HepG2 (cell line): ENCODE measurements at regions not wholly inside any gene's neighbourhood (a gene's known extent, or its start where the extent isn't known, plus 50 kb on each side); places are given as distances from the start of the nearest gene placed in this dataset.

Source experiments
- ATAC-seq: fragments of 200-7000 bp; cut with Tn5 transposase; 3 replicates; pipeline ENCODE4 v1.9.1; 2020; ENCODE audit warnings: mild to moderate bottlenecking, moderate library complexity
- BruUV-seq: library from RNA; stranded (reverse); fragments of 400-500 nt; replicated peaks from 2 replicates; lab custom pipeline; 2021; lab: Mats Ljungman, UMichigan
- CTCF ChIA-PET: fragments of 300-600 bp; formaldehyde crosslinking; extraction: SDS; loops from one replicate; lab custom pipeline; 2021; ENCODE audit warnings: low total read pairs, inconsistent platforms, low intra/inter-chr PET ratio; lab: Yijun Ruan, JAX
- POLR2A ChIA-PET: fragments of 350-600 bp; sonication (Branson Sonifier 250); formaldehyde crosslinking; loops from one replicate; lab custom pipeline; 2020; ENCODE audit warnings: antibody characterized with exemption, inconsistent platforms; lab: Yijun Ruan, JAX
- DNase-seq: peaks from one replicate; pipeline ENCODE4 v3.0.0-alpha.2; 2015; ENCODE audit warnings: low spot score
- FAIRE-seq: peaks from 3 replicates; lab custom pipeline; 2011; peaks lifted over from hg19 to GRCh38; lab: Jason Lieb, UNC
- H2AFZ ChIP-seq: one replicate; pipeline ENCODE4 v1.6.1; 2011; ENCODE audit warnings: low read length, inconsistent platforms
- H3K27ac ChIP-seq: fragments of 300-600 bp; 3 replicates; pipeline ENCODE4 v1.8.0; 2011; ENCODE audit warnings: mixed run types, mild to moderate bottlenecking, mixed read lengths, low read length, inconsistent platforms; ENCODE audit not compliant: insufficient read depth; ENCODE audit errors: extremely low read length
- H3K27me3 ChIP-seq, 2 experiments: fragments of 200-600 bp in 1 of 2; 2 replicates in 1 of 2; 3 replicates in 1 of 2; pipeline versions ENCODE4 v1.6.0 to v1.8.0; 2011; ENCODE audit warnings: low read length in 2 of 2, mild to moderate bottlenecking in 2 of 2, moderate library complexity in 2 of 2, inconsistent platforms in 1 of 2; ENCODE audit not compliant: insufficient read depth in 2 of 2, control insufficient read depth in 1 of 2
- H3K36me3 ChIP-seq, 2 experiments: fragments of 200-600 bp in 1 of 2; replicated peaks in 1 of 2; 2 replicates in 1 of 2; 3 replicates in 1 of 2; pipeline versions ENCODE4 v1.5.1 to v1.8.0; 2011; ENCODE audit warnings: low read length in 2 of 2, inconsistent platforms in 1 of 2; ENCODE audit not compliant: insufficient read depth in 2 of 2, control insufficient read depth in 1 of 2
- H3K4me1 ChIP-seq: 2 replicates; pipeline ENCODE4 v1.5.1; 2012; ENCODE audit warnings: low read length, inconsistent platforms; ENCODE audit not compliant: insufficient read depth
- H3K4me2 ChIP-seq: 2 replicates; pipeline ENCODE4 v1.6.0; 2011; ENCODE audit warnings: low read depth, low read length, inconsistent platforms
- H3K4me3 ChIP-seq, 3 experiments: fragments of 200-600 bp in 1 of 3; sonication (generic), shearing (Covaris generic) in 1 of 3; replicated peaks in 1 of 3; 2 replicates each; pipeline ENCODE4 v1.5.1; 2011 to 2016; ENCODE audit warnings: low read length in 3 of 3, inconsistent platforms in 2 of 3, low read depth in 2 of 3, mild to moderate bottlenecking in 2 of 3, control low read depth in 1 of 3, mixed read lengths in 1 of 3; ENCODE audit not compliant: insufficient read depth in 1 of 3
- H3K79me2 ChIP-seq: one replicate; pipeline ENCODE4 v1.6.1; 2011; ENCODE audit warnings: low read length, inconsistent platforms; ENCODE audit not compliant: insufficient read depth
- H3K9ac ChIP-seq: 2 replicates; pipeline ENCODE4 v1.6.0; 2011; ENCODE audit warnings: mild to moderate bottlenecking, low read depth, low read length, inconsistent platforms; ENCODE audit not compliant: insufficient read depth
- H3K9me3 ChIP-seq: 2 replicates; pipeline ENCODE4 v1.5.1; 2012; ENCODE audit warnings: mild to moderate bottlenecking, low read length
- H4K20me1 ChIP-seq: 2 replicates; pipeline ENCODE4 v1.6.0; 2011; ENCODE audit warnings: inconsistent platforms, mild to moderate bottlenecking, low read length, moderate library complexity; ENCODE audit not compliant: insufficient read depth
- CC2D1A ChIP-seq: sonication (generic); formaldehyde crosslinking; IDR thresholded peaks from 2 replicates; pipeline ENCODE4 v1.8.1; 2023; ENCODE audit warnings: mild to moderate bottlenecking, missing genetic modification reagents
- NAIF1 ChIP-seq: sonication (generic); formaldehyde crosslinking; IDR thresholded peaks from 2 replicates; pipeline ENCODE4 v1.5.0; 2020; ENCODE audit warnings: mild to moderate bottlenecking, missing genetic modification reagents, borderline replicate concordance
- NPAS2 ChIP-seq: sonication (generic); formaldehyde crosslinking; IDR thresholded peaks from 2 replicates; pipeline ENCODE4 v1.8.0; 2022; ENCODE audit warnings: mild to moderate bottlenecking, missing genetic modification reagents, borderline replicate concordance
- NR2F2 ChIP-seq: IDR thresholded peaks from 2 replicates; pipeline ENCODE4 v1.6.1; 2012; ENCODE audit warnings: low read depth, inconsistent platforms, borderline replicate concordance
- PHF8 ChIP-seq: sonication (generic); formaldehyde crosslinking; IDR thresholded peaks from 2 replicates; pipeline ENCODE4 v1.5.0; 2020; ENCODE audit warnings: missing genetic modification reagents
- ZNF138 ChIP-seq: sonication (generic); formaldehyde crosslinking; IDR thresholded peaks from 2 replicates; pipeline ENCODE4 v1.5.0; 2020; ENCODE audit warnings: mild to moderate bottlenecking, low read depth, missing genetic modification reagents
- ZNF501 ChIP-seq: sonication (generic); formaldehyde crosslinking; IDR thresholded peaks from 2 replicates; pipeline ENCODE4 v1.5.1; 2020; ENCODE audit warnings: mild to moderate bottlenecking, moderate library complexity, missing genetic modification reagents
- ZNF550 ChIP-seq: sonication (generic); formaldehyde crosslinking; IDR thresholded peaks from 2 replicates; pipeline ENCODE4 v1.4.0; 2020; ENCODE audit warnings: mild to moderate bottlenecking, missing genetic modification reagents, borderline replicate concordance
- WGBS: methylation state at CpG from one replicate; pipeline ENCODE4 v1.1.6; 2017; ENCODE audit warnings: low lambda C conversion rate; 5-methylcytosine and 5-hydroxymethylcytosine counted together
- in situ Hi-C: cut with HindIII; loops from 2 replicates; pipeline ENCODE4 v1.10.0; 2017; ENCODE audit warnings: low pct_unique_long_range_greater_than_20kb; ENCODE audit not compliant: extremely low pct_ligation_motif_present
- intact Hi-C: fragments of 100-400 bp; cut with micrococcal nuclease; formaldehyde crosslinking; loops from one replicate; pipeline ENCODE4 v1.10.0; 2022; ENCODE audit not compliant: unreplicated experiment
- TF ChIP-seq, protein P1 (sequence below): IDR thresholded peaks from 2 replicates; pipeline ENCODE4 v1.6.1; 2016; ENCODE audit warnings: mild to moderate bottlenecking
- TF ChIP-seq, protein P2 (sequence below): sonication (generic); formaldehyde crosslinking; IDR thresholded peaks from 2 replicates; pipeline ENCODE4 v1.4.0; 2020; ENCODE audit warnings: missing genetic modification reagents

DNA sequence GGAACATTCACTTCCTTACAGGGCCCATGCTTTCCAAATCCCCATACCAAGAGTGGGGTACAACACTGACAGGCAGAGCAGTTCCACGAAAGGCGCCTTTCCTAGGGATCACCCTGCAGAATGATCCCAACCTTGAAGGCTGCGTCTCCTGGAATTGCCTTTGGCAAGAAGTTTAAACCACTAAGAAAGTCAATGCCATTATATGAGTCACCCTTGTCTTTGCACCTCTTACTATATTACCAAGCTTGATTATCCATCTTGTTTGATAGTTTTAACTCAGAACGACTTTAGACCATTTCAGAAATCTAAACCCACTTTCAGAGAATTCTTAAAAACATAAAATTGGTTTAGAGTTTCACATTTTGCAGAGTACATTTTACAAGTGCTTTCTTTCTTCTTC, 282.1 kb downstream of the ARHGAP12 start:
- H3K36me3 ChIP-seq = no peaks in the 10 kb centered on the region
- peaks cover 0 to 5% of the 10 kb centered on the region in 2 experiments; a peak in 2 of 5 replicates for H3K27me3 ChIP-seq
- H3K4me2 ChIP-seq = no peak overlapping the region
- ChIA-PET POLR2A (no interaction called here), CTCF (no interaction called here)
- no peak for DNase-seq
- intact Hi-C loops = no loop called here
- H3K79me2 ChIP-seq = no peaks in the 10 kb centered on the region
- H2AFZ ChIP-seq = no peak overlapping the region
- H3K27ac ChIP-seq = no peak overlapping the region
- in situ Hi-C loops = no loop called here
- no peaks in the 10 kb centered on the region for H3K9me3 ChIP-seq
- TF ChIP-seq ZNF138 (CRISPR knock-in tag) = no peak
- BruUV-seq = no TSS peak
- H3K9ac ChIP-seq = no peak overlapping the region
- 0 out of 2 replicates have a peak, but pooled peaks cover 5% of the 10 kb centered on the region for H3K4me1 ChIP-seq
- no peak for FAIRE-seq
- H4K20me1 ChIP-seq = no peaks in the 10 kb centered on the region
- H3K4me3 ChIP-seq = no peak overlapping the region
- WGBS = 54% methylated on average over 2 of the region's 4 CpGs
- no peak for ATAC-seq

- in situ Hi-C loops (no loop called here), intact Hi-C loops (no loop called here)
- WGBS = 45% methylated on average over 6 of the region's 6 CpGs
- Histone ChIP-seq H3K9ac (no peak overlapping the region), H3K79me2 (no peaks in the 10 kb centered on the region), H3K27me3 (peaks cover 0 to 5% of the 10 kb centered on the region in 2 experiments; a peak in 2 of 5 replicates), H3K9me3 (no peaks in the 10 kb centered on the region), H3K27ac (no peak overlapping the region), H3K4me1 (0 out of 2 replicates have a peak, but pooled peaks cover 5% of the 10 kb centered on the region), H3K36me3 (no peaks in the 10 kb centered on the region), H3K4me3 (no peak overlapping the region), H2AFZ (no peak overlapping the region), H3K4me2 (no peak overlapping the region), H4K20me1 (no peaks in the 10 kb centered on the region)
- FAIRE-seq = no peak
- no peak for DNase-seq
- ChIA-PET CTCF (no interaction called here), POLR2A (no interaction called here)
- BruUV-seq = no TSS peak
- no peak for ATAC-seq
- TF ChIP-seq NAIF1 (CRISPR knock-in tag) = no peak
- TF ChIP-seq PHF8 (CRISPR knock-in tag) = no peak
- TF ChIP-seq, protein P1, sequence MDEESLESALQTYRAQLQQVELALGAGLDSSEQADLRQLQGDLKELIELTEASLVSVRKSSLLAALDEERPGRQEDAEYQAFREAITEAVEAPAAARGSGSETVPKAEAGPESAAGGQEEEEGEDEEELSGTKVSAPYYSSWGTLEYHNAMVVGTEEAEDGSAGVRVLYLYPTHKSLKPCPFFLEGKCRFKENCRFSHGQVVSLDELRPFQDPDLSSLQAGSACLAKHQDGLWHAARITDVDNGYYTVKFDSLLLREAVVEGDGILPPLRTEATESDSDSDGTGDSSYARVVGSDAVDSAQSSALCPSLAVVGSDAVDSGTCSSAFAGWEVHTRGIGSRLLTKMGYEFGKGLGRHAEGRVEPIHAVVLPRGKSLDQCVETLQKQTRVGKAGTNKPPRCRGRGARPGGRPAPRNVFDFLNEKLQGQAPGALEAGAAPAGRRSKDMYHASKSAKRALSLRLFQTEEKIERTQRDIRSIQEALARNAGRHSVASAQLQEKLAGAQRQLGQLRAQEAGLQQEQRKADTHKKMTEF (CRISPR knock-in tag) = no peak
- TF ChIP-seq NR2F2 = no peak
- TF ChIP-seq CC2D1A (CRISPR knock-in tag) = no peak
- no peak for TF ChIP-seq ZNF501 (CRISPR knock-in tag)
- no peak for TF ChIP-seq ZNF550 (CRISPR knock-in tag)
- TF ChIP-seq NPAS2 (CRISPR knock-in tag) = no peak
- TF ChIP-seq, protein P2, sequence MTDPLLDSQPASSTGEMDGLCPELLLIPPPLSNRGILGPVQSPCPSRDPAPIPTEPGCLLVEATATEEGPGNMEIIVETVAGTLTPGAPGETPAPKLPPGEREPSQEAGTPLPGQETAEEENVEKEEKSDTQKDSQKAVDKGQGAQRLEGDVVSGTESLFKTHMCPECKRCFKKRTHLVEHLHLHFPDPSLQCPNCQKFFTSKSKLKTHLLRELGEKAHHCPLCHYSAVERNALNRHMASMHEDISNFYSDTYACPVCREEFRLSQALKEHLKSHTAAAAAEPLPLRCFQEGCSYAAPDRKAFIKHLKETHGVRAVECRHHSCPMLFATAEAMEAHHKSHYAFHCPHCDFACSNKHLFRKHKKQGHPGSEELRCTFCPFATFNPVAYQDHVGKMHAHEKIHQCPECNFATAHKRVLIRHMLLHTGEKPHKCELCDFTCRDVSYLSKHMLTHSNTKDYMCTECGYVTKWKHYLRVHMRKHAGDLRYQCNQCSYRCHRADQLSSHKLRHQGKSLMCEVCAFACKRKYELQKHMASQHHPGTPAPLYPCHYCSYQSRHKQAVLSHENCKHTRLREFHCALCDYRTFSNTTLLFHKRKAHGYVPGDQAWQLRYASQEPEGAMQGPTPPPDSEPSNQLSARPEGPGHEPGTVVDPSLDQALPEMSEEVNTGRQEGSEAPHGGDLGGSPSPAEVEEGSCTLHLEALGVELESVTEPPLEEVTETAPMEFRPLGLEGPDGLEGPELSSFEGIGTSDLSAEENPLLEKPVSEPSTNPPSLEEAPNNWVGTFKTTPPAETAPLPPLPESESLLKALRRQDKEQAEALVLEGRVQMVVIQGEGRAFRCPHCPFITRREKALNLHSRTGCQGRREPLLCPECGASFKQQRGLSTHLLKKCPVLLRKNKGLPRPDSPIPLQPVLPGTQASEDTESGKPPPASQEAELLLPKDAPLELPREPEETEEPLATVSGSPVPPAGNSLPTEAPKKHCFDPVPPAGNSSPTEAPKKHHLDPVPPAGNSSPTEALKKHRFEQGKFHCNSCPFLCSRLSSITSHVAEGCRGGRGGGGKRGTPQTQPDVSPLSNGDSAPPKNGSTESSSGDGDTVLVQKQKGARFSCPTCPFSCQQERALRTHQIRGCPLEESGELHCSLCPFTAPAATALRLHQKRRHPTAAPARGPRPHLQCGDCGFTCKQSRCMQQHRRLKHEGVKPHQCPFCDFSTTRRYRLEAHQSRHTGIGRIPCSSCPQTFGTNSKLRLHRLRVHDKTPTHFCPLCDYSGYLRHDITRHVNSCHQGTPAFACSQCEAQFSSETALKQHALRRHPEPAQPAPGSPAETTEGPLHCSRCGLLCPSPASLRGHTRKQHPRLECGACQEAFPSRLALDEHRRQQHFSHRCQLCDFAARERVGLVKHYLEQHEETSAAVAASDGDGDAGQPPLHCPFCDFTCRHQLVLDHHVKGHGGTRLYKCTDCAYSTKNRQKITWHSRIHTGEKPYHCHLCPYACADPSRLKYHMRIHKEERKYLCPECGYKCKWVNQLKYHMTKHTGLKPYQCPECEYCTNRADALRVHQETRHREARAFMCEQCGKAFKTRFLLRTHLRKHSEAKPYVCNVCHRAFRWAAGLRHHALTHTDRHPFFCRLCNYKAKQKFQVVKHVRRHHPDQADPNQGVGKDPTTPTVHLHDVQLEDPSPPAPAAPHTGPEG (CRISPR knock-in tag) = no peak
Observed at GRCh38 chr10:31645786-31646185, 282.8 kb downstream of the ARHGAP12 start.
